ENCODE measurements at regions not wholly inside any gene's neighbourhood (a gene's known extent, or its start where the extent isn't known, plus 50 kb on each side); places are given as distances from the start of the nearest gene placed in this dataset.

DNA sequence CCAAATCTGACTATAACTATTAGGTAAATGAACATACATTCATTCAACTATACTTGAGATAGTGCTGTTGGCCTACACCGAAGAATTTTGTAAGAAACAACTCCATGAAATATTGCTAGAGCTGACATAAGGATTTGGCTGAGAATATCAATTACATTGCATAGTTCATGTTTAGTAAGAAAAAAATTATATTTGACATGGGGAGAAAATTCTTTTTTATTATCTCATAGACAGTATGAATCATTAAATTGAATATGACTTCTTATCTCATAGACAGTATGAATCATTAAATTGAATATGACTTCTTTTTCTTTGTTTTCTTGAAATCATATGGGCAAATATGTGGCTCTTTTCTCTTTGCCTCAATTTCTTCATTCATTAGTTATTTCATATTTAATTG, 212.3 kb upstream of the HSF2 start:
- TF ChIP-seq, protein P1, sequence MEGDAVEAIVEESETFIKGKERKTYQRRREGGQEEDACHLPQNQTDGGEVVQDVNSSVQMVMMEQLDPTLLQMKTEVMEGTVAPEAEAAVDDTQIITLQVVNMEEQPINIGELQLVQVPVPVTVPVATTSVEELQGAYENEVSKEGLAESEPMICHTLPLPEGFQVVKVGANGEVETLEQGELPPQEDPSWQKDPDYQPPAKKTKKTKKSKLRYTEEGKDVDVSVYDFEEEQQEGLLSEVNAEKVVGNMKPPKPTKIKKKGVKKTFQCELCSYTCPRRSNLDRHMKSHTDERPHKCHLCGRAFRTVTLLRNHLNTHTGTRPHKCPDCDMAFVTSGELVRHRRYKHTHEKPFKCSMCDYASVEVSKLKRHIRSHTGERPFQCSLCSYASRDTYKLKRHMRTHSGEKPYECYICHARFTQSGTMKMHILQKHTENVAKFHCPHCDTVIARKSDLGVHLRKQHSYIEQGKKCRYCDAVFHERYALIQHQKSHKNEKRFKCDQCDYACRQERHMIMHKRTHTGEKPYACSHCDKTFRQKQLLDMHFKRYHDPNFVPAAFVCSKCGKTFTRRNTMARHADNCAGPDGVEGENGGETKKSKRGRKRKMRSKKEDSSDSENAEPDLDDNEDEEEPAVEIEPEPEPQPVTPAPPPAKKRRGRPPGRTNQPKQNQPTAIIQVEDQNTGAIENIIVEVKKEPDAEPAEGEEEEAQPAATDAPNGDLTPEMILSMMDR (IDR thresholded peaks at IDR 0.05): no peak
- TF ChIP-seq POLR2A (IDR thresholded peaks at IDR 0.05): no peak

Measured in heart left ventricle (tissue), 13 donors.